HG03025 (cell line): ENCODE measurements at regions not wholly inside any gene's neighbourhood (a gene's known extent, or its start where the extent isn't known, plus 50 kb on each side); places are given as distances from the start of the nearest gene placed in this dataset.

Source experiments
- ATAC-seq: cut with Tn5 transposase; IDR thresholded peaks from one replicate; pipeline ENCODE4 v1.9.1; 2021; ENCODE audit warnings: mild to moderate bottlenecking, moderate library complexity; ENCODE audit not compliant: unreplicated experiment, low FRiP score

DNA sequence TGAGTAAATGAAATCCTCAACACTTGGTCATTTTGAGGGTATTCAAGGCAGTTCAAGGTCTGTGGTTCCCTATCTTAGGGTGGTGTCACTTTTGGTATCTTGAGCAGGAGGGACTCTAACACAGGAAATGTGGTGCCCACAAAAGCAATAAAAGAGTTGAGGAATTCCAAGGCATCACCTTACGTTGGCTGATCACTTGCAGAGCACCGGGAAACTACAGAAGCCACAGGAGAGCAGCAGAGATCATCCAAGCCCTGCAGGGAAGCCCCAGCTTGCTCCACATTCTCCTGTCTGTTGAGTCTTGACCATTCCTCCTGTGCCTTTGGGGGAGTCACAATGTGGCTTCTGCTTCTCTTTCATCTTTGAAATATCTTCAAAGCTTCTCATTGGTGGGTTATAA lies 565.8 kb upstream of the ADARB2 start:
- no peak for ATAC-seq

DNA sequence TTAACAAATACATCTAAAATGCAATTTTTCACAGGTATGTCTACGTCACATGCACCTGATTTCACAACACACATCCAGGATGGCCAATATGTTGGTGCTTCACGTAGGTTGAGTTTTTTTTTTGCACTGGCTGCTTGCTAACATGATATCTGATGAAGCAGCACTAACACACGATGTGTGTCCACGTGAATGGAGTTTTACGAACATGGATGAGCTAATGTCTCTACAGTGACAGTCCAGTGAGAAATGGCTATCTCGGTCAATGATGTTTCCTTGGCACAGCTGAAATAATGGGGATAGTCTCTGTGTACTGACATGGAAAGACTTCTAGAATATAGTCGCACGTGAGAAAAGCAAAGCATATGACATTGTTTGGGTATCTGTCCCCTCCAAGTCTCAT lies 563.9 kb upstream of the ADARB2 start:
- no peak for ATAC-seq

DNA sequence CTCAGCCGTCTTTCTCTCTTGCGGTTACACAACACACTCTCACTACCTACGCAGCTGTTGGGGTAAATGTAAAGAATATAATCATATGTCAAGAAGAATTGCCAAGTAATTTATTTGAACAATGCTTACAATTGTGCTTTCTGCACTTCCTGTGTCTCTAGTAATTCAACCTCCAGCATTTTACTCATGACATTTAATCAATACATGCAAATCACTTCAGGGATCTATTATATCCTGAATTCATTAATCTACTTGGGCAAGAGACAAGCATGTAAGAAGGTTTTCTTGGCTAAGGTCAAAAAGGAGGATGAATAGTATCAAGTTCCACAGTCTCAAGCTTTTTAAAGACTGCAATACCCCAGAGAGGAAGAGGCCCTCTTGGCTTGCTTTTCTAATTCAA lies 562.9 kb upstream of the ADARB2 start:
- no peak for ATAC-seq

DNA sequence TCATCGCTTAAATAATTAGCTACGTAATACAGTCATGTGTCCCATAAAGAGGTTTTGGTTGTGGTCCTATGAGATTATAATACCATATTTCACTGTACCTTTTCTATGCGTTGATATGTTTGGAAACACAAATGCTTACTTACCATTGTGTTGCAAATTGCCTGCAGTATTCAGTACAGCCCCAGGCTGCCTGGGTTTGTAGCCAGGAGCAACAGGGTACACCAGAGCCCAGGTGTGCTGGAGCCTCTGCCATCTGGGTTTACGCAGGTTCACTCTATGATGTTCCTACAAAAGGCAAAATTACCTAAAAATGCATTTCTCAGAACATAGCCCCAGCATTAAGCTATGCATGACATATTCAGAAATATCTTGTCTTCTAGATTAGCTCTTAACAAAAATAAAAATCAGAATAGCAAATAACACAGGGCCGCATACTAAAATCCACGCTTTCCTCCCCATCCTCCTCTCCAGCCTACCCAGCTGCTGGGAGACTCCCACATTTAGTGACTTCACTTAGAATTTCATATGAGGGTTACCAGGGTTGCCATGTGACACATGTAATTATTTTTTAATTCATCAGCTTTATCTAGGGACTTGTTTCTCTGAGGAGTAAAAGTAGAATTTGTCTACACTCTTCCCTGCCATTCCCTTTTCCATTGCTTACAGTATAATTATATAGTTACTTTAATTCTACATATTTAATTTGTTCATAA lies 559.0 kb upstream of the ADARB2 start:
- ATAC-seq, result no peak

DNA sequence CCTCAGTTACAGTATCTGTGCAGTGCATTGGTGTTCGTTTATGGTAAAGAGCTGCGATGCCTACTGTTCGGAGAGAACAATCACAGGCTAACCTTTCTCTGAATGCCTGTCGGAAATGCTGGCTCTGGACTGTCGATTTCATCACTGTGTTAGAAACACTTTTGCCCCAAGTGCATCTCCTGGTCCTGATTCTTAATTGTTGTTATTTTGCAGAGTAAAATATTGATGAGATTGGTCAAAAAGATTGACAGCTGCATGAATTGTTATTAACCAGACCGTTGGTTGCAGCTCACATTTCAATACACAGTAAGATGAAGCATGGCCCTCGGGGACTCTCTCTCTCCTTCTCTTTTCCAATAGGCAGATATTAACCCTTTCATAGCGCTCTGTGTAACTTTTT lies 557.4 kb upstream of the ADARB2 start:
- no peak for ATAC-seq

DNA sequence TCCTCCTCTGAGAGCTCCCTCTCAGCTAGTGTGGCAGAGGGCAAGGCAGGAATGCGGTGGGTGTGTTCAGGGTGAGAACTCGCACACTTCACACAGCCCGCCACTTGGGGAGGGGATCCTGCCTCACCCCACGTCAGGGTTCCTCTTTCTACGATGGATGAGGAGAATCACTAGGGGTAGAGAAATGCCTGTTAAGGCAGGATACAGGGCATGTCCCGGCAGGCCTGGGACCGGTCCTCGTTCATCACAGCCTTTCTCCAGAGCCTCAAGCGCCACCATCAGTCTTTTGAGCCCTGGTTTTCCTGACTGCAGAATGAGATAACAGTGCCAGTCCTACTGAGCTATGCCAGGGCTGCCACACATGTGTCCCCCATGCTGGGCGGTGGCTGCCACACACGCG lies 546.7 kb upstream of the ADARB2 start:
- no peak for ATAC-seq

DNA sequence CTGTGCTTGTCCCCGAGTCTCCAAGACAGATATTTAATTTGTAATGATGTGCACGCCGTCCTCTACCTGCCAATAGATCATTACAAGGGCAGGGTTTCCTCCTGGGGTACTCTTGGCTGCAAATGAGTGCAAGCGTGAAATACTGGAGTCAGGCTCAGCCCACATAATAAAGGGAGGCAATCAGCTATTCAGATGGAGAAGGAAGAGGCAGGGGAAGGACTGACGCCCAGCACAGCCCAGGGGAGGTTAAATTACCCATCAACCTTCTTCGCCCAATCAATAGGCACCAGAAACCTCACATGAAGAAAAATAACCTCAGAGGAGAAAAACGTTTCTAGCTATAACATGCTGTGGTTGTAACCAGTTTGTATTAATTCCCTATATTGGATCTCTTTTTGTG lies 544.9 kb upstream of the ADARB2 start:
- ATAC-seq, result no peak

DNA sequence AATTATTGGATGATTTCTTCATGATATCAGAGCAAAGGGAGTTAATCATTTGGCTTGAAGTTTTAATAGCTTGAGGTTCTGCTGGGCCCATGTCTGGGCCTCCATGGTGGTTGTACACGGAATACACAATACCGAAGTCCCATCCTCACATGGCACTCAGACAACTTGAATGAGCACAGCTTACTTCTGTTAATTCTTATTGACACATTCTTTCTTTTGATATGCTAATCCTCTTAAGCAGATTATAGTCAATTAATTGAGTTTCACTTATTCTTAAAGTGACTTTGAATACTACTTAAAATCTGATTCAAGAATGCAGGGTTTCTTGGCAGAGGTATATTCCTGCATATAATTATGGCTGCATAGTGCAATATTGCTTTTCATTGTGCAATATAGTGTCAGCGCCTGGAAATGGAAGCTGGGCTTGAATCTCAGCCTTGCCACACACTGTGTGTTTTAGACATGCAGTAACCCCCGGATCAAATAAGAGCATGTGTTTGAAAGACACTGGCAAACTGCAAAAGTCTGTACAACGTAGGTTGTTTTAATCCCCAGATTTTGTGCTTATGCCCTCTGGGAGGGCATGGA lies 543.5 kb upstream of the ADARB2 start:
- ATAC-seq, result no peak

DNA sequence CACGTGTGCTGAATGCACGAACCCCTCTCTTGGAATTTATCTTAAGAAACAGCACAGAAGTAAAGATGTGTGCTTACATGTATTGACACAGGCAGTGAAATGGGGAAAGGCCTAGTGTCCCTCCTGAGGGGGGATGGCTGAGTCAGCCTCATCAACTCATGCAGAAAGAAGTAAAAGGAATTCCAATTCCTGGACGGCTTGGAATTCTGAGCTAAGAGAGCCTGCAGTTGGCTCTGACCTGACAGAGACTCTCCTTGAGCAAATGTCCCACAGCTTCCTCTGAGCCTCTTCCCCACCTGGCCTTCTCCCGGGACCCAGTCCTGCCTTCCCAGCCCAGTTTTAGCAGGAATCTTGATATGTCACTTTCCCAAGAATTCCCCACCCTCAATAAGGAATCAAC lies 542.4 kb upstream of the ADARB2 start:
- ATAC-seq, result no peak

DNA sequence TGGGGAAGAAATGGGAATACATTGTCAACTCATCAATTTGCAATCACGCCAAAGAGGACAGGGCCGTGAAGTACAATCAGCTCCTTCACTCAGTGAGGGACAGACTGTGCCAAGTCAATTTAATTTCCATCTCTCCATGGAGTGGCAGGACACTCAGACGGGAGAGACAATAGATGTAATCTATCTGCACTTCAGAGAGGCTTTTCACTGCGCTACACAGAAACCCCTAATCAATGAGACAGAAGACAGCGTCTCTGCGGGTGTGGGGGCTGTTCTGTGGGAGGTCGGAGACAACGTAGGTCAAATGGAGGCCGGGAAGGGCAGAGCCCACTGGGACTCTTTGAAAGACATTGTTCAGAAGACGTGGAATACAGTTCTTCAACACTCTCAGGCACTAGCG lies 541.0 kb upstream of the ADARB2 start:
- ATAC-seq, result no peak

DNA sequence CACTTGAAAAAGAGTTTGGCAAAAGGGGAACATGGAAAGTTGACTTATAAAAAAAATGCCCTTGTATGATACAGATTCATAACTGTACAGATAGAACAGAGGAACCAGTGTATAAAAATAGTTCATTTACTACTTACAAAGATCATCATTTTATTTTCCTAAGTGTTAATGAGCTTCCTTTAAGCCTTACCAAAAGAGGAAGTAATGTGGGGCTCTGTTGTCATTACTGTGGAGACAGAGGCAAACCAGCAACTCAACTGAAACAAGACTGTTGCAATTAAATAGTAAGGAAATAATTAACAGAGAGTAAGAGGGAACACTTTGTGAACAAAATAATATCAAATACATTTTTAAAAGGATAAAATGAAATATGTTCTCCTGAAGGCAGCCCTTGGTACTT lies 526.2 kb upstream of the ADARB2 start:
- ATAC-seq, result no peak

DNA sequence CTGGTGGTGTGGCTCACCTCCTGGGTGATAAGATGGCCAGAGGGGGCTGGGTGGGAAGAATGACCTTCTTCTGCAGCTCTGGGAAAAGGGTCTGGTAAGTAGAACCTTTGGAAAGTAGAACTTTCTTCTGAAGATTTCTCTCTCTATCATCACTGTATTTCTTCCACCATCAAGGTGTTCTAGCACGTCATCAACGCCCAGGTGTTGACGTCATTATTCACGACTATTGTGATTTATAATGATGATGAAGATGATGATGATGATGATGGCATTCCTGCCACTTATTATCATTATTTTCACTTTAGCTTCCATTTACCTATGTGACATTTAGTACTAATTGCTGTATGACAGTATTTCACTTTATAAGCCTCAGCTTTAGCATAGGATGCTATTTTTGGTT lies 525.6 kb upstream of the ADARB2 start:
- ATAC-seq, result no peak

DNA sequence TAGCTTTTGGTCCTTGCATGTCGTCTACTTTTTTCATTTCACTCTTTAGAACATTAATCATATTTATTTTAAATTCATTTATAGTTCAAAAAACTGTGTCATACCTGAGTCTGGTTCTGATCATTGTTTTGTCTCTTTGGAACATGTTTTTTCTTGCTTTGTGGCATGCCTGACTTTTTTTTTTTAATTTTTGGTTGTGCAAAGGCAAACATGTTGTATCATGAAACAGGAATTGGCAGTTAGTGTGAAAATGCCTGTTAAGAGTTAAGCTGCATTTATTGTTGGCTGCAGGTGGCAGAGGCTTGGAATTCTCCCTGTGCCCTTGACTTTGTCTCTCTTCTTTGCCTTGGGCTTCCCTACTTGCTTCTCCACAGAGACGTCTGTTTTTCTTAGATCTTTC lies 525.0 kb upstream of the ADARB2 start:
- ATAC-seq, result no peak

DNA sequence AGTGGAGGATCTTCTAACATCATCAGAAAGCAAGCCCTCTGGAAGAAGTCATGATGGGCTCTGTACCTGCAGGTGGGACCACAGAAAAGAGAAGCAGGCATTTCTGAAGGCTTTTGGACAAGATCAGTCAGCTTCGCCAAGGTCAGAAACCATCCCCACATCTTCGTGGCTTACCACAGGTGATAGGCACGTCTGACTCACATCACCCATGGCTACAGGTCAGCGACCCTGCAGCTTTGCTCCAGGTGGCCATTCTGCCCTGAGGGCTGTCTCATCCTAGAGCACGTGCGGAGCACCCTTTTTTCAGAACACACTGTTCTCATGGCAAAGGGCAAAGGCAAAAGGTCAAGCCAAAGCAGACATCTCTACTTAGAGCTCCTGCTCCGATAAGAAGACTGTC lies 518.9 kb upstream of the ADARB2 start:
- ATAC-seq, result no peak

DNA sequence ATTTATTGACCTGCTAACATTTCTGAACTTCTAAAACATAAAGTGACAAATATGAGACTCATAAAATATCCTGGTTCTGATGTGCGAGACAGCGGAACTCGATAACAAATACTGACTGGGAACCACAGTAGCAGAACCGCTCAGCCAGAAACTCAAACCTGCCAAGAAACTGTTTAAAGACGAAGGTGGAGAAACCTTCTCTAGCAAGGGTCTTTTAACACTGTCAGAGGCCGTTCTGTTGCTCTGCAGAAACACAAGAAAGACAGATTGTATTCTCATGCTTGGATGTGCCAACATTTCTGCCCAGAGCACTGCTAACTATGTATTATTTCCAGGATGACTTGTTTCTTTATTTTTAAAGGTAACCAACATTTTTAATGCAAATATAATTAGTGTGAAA lies 514.8 kb upstream of the ADARB2 start:
- no peak for ATAC-seq

DNA sequence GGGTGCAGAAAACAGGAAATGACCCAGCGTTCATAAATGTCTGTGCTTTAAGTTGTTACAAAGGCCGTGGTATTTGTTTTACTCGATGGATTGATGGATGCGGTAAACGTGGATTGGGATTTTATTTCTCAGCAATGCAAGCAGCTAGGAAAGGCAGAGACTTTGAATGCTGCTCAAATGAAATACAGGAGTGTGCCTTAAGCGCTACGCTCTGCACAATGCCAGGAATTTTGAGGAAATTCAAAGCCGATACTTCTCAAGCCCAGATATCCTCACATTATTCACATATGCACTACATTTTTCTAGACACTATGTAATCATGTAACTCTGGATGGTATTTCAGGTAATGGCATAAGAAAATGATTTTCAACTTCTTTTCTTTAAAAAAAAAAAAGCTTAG lies 514.3 kb upstream of the ADARB2 start:
- no peak for ATAC-seq

DNA sequence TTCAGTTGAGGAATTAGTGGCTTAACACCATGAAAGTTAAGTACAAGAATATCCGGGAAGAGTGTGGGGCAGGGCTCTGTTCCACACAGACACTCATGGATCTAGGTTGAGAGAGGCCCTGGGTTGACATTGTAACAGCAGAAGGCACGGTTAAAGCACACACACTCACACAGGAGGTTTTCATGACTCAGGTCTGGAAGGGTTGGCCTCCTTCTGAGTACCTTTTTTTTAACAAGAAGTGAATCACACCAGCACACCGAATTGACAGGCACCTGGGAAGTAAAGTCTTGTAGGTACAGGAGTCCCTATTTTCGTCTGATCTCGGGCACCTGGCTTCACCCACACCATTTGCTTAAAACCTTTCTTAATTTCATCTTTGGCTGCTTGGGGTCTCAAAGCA lies 509.4 kb upstream of the ADARB2 start:
- ATAC-seq, result no peak

DNA sequence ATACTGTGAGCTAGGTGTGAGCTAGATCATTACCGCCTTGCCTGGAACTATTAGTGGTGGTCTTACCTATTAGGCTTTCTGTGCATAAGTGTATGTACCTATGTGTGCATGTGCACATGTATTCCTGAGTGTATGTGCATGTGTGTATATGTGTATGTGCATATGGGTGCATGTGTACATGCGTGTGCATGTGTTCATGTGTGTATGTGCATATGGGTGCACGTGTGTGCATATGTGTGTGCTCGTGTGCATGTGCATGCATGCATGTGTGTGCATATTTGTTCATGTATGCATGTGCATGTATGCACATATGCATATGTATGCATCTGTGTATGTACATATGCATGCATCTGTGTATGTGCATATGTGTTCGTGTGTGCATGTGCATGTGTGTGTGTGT lies 508.3 kb upstream of the ADARB2 start:
- ATAC-seq, result no peak

DNA sequence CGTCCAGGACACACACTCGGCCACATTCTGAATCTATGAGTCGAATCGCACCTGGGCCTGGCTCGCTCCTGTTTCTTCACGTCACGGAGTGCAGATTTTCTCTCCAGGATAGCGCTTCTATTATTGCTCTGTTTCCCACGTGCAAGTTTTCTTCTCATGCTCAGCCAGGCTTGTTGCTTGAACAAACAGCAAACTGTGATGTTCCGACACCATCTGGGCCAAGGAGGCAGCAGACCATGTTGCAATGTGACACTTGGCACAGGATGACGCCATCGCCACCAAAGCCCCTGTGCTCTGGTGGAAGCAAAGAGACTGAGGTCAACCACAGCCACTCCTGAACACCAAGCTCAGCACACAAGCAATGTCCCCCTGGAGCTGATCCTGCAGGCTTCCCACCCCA lies 507.1 kb upstream of the ADARB2 start:
- ATAC-seq, result no peak

DNA sequence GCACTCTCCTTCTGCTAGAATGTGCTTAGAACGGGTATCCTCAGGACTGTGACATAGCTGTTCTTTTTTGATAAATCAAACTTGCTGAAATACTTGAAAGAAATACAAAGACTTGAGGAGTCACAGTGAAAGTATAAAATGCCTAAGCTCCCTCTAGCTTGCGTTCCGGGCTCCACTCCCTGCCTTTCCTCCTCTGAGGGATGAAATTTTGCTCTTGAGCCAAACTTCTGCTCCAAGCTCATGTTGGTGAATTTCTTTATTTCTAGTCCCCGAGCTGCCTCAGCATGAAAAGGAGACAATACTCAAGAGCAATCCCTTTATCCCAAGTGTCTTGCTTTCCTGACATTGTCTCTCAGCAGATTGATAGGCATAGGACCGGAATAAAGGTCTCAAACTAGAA lies 499.6 kb upstream of the ADARB2 start:
- no peak for ATAC-seq

DNA sequence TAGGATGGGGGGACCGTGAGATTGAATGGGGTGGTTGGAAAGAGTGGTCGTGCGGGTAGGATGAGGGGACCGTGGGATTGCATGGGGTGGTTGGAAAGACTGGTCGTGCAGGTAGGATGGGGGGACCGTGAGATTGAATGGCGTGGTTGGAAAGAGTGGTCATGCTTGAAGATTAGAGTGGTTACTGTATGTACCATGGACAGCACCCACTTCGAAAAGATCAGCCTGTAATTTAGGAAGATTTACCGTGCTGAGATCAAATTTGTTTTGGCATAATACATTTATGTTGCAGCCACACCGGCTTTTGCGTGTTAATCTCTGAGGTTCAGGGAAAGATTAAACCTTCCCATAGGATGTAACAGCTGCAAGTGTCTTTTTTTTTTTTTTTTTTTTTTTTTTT lies 495.2 kb upstream of the ADARB2 start:
- ATAC-seq, result no peak

DNA sequence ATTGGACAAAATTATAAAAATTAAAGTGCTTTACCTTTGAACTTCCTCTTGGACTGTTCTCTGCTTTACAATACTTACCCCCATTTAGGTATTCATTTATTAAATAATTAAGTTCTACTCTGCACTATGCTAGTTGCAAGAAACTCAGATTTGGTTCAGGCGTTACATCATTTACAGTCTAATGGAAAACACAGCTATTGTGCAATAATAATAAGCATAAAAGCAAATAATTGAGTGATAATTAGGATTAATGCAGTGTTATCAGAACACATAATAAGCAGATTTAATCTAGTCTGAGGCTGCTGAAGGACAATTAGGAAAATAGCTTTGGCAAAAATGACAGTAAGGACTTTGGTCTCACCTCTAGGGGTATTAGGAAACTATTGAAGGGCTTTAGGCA lies 493.2 kb upstream of the ADARB2 start:
- ATAC-seq, result no peak
